K562 (cell line): ENCODE measurements at regions not wholly inside any gene's neighbourhood (a gene's known extent, or its start where the extent isn't known, plus 50 kb on each side); places are given as distances from the start of the nearest gene placed in this dataset.

ENCODE experiments used
- ATAC-seq: fragments of 200-7000 bp; cut with Tn5 transposase; 3 replicates; pipeline ENCODE4 v1.9.1; 2020; ENCODE audit warnings: moderate library complexity
- BruUV-seq: library from RNA; stranded (reverse); fragments of 400-500 nt; replicated peaks from 2 replicates; lab custom pipeline; 2021; lab: Mats Ljungman, UMichigan
- CTCF ChIA-PET: fragments of 300-600 bp; formaldehyde crosslinking; extraction: SDS; loops from one replicate; lab custom pipeline; 2021; ENCODE audit warnings: low intra/inter-chr PET ratio; lab: Yijun Ruan, JAX
- POLR2A ChIA-PET: fragments of 300-600, 350-650 bp; sonication (Branson Sonifier 250); formaldehyde crosslinking; extraction: SDS; loops from one replicate; lab custom pipeline; 2021; ENCODE audit warnings: antibody characterized with exemption, inconsistent platforms; lab: Yijun Ruan, JAX
- DNase-seq, 4 experiments: peaks; one replicate each; pipeline versions ENCODE4 v3.0.0 to v3.0.0-alpha.2; 2011 to 2018; ENCODE audit warnings: low spot score in 3 of 4, mixed read lengths in 3 of 4; ENCODE audit errors: extremely low read depth in 1 of 4
- FAIRE-seq: peaks from 2 replicates; lab custom pipeline; 2011; peaks lifted over from hg19 to GRCh38; lab: Jason Lieb, UNC
- H2AFZ ChIP-seq: 2 replicates; pipeline ENCODE4 v1.6.0; 2011; ENCODE audit warnings: low read depth, low read length, control low read depth, inconsistent platforms
- H3K27ac ChIP-seq: fragments of 200-600 bp; 3 replicates; pipeline ENCODE4 v1.8.0; 2011; ENCODE audit warnings: low read depth, mild to moderate bottlenecking, control low read depth, inconsistent platforms, low read length, moderate library complexity, mixed read lengths; ENCODE audit errors: extremely low read depth
- H3K27me3 ChIP-seq, 2 experiments: fragments of 300-600 bp in 1 of 2; 2 replicates in 1 of 2; 3 replicates in 1 of 2; pipeline versions ENCODE4 v1.6.0 to v1.8.0; 2011; ENCODE audit warnings: inconsistent platforms in 2 of 2, low read length in 2 of 2, mild to moderate bottlenecking in 1 of 2, mixed read lengths in 1 of 2, moderate library complexity in 1 of 2; ENCODE audit not compliant: control insufficient read depth in 2 of 2, insufficient read depth in 2 of 2
- H3K36me3 ChIP-seq: fragments of 300-600 bp; 3 replicates; pipeline ENCODE4 v1.8.0; 2011; ENCODE audit warnings: mild to moderate bottlenecking, low read length, inconsistent platforms; ENCODE audit not compliant: control insufficient read depth, insufficient read depth
- H3K4me1 ChIP-seq, 2 experiments: fragments of 200-600 bp in 1 of 2; replicated peaks in 1 of 2; 2 replicates in 1 of 2; 3 replicates in 1 of 2; pipeline versions ENCODE4 v1.5.1 to v1.8.0; 2011; ENCODE audit warnings: inconsistent platforms in 2 of 2, low read length in 2 of 2, mild to moderate bottlenecking in 1 of 2, mixed read lengths in 1 of 2, moderate library complexity in 1 of 2; ENCODE audit not compliant: control insufficient read depth in 2 of 2, insufficient read depth in 2 of 2
- H3K4me2 ChIP-seq: 2 replicates; pipeline ENCODE4 v1.6.1; 2011; ENCODE audit warnings: low read length, control low read depth, inconsistent platforms, mixed read lengths; ENCODE audit not compliant: insufficient read depth
- H3K4me3 ChIP-seq: fragments of 200-600 bp; sonication (generic), shearing (Covaris generic); 2 replicates; pipeline ENCODE4 v1.5.1; 2016; ENCODE audit warnings: control low read depth, inconsistent platforms
- H3K79me2 ChIP-seq: fragments of 200-600 bp; 3 replicates; pipeline ENCODE4 v1.8.0; 2011; ENCODE audit warnings: low read length, inconsistent platforms; ENCODE audit not compliant: control insufficient read depth, insufficient read depth
- H3K9ac ChIP-seq, 2 experiments: 2 replicates each; pipeline versions ENCODE4 v1.6.0 to v1.6.1; 2011; ENCODE audit warnings: low read depth in 2 of 2, low read length in 2 of 2, control low read depth in 1 of 2, inconsistent platforms in 1 of 2, mild to moderate bottlenecking in 1 of 2, mixed read lengths in 1 of 2; ENCODE audit not compliant: insufficient read depth in 1 of 2
- H3K9me1 ChIP-seq: one replicate; pipeline ENCODE4 v1.6.0; 2011; ENCODE audit warnings: inconsistent platforms, mild to moderate bottlenecking, low read length, moderate library complexity; ENCODE audit not compliant: control insufficient read depth, insufficient read depth
- H3K9me3 ChIP-seq: replicated peaks from 2 replicates; pipeline ENCODE4 v1.5.1; 2011; ENCODE audit warnings: low read depth, low read length, inconsistent platforms; ENCODE audit not compliant: control insufficient read depth, insufficient read depth
- H4K20me1 ChIP-seq: replicated peaks from 2 replicates; pipeline ENCODE4 v1.6.1; 2011; ENCODE audit warnings: low read length, inconsistent platforms, mixed read lengths; ENCODE audit not compliant: control insufficient read depth, insufficient read depth
- MCM5 ChIP-seq: fragments of 450-650 bp; IDR thresholded peaks from 2 replicates; pipeline ENCODE4 v1.6.1; 2016; ENCODE audit warnings: low read depth
- RBM14 ChIP-seq: fragments of 200-400 bp; formaldehyde crosslinking; IDR thresholded peaks from 2 replicates; pipeline ENCODE4 v1.6.1; 2018; ENCODE audit warnings: low read depth, mild to moderate bottlenecking, low read length, moderate library complexity, borderline replicate concordance; ENCODE audit not compliant: insufficient read depth
- SNIP1 ChIP-seq: fragments of 450-650 bp; IDR thresholded peaks from 2 replicates; pipeline ENCODE4 v1.7.1; 2017; ENCODE audit warnings: low read depth, mild to moderate bottlenecking
- STAT5B ChIP-seq: fragments of 250-450 bp; sonication (Bioruptor Pico); IDR thresholded peaks from 2 replicates; pipeline ENCODE4 v1.8.0; 2021; ENCODE audit warnings: mild to moderate bottlenecking, inconsistent platforms
- ZNF668 ChIP-seq: fragments of 250-450 bp; sonication (Bioruptor Pico); IDR thresholded peaks from 2 replicates; pipeline ENCODE4 v1.8.0; 2022; ENCODE audit warnings: mild to moderate bottlenecking, inconsistent platforms
- WGBS: fragments of 100-300 bp; shearing (Covaris generic); methylation state at CpG from one replicate; pipeline ENCODE4 v1.1.6; 2016; ENCODE audit warnings: low coverage, mixed read lengths; ENCODE audit not compliant: insufficient coverage; ENCODE audit errors: missing lambda C conversion rate; 5-methylcytosine and 5-hydroxymethylcytosine counted together
- in situ Hi-C: fragments of 300-500 bp; cut with MboI; formaldehyde crosslinking; loops from 4 replicates; pipeline ENCODE4 v1.15.0; 2018; ENCODE audit warnings: inconsistent platforms, mixed read lengths
- intact Hi-C: fragments of 100-400 bp; cut with micrococcal nuclease; formaldehyde crosslinking; loops from 2 replicates; pipeline ENCODE4 v1.14.2; 2022
- TF ChIP-seq, protein P1 (sequence below): fragments of 200-600 bp; sonication (generic); IDR thresholded peaks from one replicate; pipeline ENCODE4 v1.6.1; 2012; ENCODE audit warnings: mild to moderate bottlenecking, low read depth, low read length, inconsistent platforms
- TF ChIP-seq, protein P2 (sequence below): fragments of 150-350 bp; conservative IDR thresholded peaks from 2 replicates; pipeline ENCODE4 v1.6.1; 2014; ENCODE audit warnings: low read length
- TF ChIP-seq, protein P3 (sequence below), 2 experiments: fragments of 450-650 bp; IDR thresholded peaks; 2 replicates each; pipeline ENCODE4 v1.6.1; 2016

DNA sequence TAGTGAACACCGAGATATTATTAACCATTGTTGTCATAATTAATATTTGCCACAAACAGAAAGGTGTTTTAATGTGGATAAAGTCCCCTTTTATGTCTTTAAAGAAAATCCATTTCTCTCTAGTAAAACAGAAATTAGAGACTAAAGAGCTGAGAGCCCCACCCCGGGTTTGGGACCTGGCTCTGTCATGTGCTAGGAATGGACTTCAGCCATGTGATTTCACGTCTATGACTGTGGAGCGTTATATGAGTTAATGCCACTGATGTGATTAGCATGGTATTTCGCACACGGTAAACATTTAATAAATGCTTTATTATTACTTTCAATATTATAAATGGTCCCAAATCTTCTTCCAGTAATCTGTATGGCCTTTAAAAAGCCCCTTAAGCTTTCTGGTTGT lies 205.0 kb upstream of the NFIA start:
- no peaks in the 10 kb centered on the region for H3K36me3 ChIP-seq
- no peak overlapping the region for H3K4me2 ChIP-seq
- H4K20me1 ChIP-seq: no peaks in the 10 kb centered on the region
- ATAC-seq (no peak), DNase-seq (no peak), FAIRE-seq (no peak)
- ChIA-PET POLR2A (interaction anchor here (1.1 to 1.2 kb wide), 2 partner anchors 10 to 13 kb away, joined by 3 to 5 read pairs; no protein-coding TSS in a partner anchor), CTCF (no interaction called here)
- in situ Hi-C loops (no loop called here), intact Hi-C loops (no loop called here)
- H3K9me3 ChIP-seq: no peaks in the 10 kb centered on the region
- no peaks in the 10 kb centered on the region; a peak in 2 of 5 replicates for H3K4me1 ChIP-seq
- H3K9ac ChIP-seq: no peak overlapping the region
- H2AFZ ChIP-seq: no peak overlapping the region
- no peaks in the 10 kb centered on the region for H3K79me2 ChIP-seq
- H3K9me1 ChIP-seq: no peaks in the 10 kb centered on the region
- no TSS peak for BruUV-seq
- H3K27me3 ChIP-seq: no peaks in the 10 kb centered on the region
- 42% methylated on average over 6 of the region's 6 CpGs for WGBS
- no peak overlapping the region for H3K27ac ChIP-seq
- H3K4me3 ChIP-seq: no peak overlapping the region
- TF ChIP-seq MCM5 (no peak), STAT5B (CRISPR knock-in tag) (no peak), RBM14 (no peak), ZNF668 (CRISPR knock-in tag) (no peak), SNIP1 (no peak)
- TF ChIP-seq, protein P1, sequence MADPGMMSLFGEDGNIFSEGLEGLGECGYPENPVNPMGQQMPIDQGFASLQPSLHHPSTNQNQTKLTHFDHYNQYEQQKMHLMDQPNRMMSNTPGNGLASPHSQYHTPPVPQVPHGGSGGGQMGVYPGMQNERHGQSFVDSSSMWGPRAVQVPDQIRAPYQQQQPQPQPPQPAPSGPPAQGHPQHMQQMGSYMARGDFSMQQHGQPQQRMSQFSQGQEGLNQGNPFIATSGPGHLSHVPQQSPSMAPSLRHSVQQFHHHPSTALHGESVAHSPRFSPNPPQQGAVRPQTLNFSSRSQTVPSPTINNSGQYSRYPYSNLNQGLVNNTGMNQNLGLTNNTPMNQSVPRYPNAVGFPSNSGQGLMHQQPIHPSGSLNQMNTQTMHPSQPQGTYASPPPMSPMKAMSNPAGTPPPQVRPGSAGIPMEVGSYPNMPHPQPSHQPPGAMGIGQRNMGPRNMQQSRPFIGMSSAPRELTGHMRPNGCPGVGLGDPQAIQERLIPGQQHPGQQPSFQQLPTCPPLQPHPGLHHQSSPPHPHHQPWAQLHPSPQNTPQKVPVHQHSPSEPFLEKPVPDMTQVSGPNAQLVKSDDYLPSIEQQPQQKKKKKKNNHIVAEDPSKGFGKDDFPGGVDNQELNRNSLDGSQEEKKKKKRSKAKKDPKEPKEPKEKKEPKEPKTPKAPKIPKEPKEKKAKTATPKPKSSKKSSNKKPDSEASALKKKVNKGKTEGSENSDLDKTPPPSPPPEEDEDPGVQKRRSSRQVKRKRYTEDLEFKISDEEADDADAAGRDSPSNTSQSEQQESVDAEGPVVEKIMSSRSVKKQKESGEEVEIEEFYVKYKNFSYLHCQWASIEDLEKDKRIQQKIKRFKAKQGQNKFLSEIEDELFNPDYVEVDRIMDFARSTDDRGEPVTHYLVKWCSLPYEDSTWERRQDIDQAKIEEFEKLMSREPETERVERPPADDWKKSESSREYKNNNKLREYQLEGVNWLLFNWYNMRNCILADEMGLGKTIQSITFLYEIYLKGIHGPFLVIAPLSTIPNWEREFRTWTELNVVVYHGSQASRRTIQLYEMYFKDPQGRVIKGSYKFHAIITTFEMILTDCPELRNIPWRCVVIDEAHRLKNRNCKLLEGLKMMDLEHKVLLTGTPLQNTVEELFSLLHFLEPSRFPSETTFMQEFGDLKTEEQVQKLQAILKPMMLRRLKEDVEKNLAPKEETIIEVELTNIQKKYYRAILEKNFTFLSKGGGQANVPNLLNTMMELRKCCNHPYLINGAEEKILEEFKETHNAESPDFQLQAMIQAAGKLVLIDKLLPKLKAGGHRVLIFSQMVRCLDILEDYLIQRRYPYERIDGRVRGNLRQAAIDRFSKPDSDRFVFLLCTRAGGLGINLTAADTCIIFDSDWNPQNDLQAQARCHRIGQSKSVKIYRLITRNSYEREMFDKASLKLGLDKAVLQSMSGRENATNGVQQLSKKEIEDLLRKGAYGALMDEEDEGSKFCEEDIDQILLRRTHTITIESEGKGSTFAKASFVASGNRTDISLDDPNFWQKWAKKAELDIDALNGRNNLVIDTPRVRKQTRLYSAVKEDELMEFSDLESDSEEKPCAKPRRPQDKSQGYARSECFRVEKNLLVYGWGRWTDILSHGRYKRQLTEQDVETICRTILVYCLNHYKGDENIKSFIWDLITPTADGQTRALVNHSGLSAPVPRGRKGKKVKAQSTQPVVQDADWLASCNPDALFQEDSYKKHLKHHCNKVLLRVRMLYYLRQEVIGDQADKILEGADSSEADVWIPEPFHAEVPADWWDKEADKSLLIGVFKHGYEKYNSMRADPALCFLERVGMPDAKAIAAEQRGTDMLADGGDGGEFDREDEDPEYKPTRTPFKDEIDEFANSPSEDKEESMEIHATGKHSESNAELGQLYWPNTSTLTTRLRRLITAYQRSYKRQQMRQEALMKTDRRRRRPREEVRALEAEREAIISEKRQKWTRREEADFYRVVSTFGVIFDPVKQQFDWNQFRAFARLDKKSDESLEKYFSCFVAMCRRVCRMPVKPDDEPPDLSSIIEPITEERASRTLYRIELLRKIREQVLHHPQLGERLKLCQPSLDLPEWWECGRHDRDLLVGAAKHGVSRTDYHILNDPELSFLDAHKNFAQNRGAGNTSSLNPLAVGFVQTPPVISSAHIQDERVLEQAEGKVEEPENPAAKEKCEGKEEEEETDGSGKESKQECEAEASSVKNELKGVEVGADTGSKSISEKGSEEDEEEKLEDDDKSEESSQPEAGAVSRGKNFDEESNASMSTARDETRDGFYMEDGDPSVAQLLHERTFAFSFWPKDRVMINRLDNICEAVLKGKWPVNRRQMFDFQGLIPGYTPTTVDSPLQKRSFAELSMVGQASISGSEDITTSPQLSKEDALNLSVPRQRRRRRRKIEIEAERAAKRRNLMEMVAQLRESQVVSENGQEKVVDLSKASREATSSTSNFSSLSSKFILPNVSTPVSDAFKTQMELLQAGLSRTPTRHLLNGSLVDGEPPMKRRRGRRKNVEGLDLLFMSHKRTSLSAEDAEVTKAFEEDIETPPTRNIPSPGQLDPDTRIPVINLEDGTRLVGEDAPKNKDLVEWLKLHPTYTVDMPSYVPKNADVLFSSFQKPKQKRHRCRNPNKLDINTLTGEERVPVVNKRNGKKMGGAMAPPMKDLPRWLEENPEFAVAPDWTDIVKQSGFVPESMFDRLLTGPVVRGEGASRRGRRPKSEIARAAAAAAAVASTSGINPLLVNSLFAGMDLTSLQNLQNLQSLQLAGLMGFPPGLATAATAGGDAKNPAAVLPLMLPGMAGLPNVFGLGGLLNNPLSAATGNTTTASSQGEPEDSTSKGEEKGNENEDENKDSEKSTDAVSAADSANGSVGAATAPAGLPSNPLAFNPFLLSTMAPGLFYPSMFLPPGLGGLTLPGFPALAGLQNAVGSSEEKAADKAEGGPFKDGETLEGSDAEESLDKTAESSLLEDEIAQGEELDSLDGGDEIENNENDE: no peak
- TF ChIP-seq, protein P2, sequence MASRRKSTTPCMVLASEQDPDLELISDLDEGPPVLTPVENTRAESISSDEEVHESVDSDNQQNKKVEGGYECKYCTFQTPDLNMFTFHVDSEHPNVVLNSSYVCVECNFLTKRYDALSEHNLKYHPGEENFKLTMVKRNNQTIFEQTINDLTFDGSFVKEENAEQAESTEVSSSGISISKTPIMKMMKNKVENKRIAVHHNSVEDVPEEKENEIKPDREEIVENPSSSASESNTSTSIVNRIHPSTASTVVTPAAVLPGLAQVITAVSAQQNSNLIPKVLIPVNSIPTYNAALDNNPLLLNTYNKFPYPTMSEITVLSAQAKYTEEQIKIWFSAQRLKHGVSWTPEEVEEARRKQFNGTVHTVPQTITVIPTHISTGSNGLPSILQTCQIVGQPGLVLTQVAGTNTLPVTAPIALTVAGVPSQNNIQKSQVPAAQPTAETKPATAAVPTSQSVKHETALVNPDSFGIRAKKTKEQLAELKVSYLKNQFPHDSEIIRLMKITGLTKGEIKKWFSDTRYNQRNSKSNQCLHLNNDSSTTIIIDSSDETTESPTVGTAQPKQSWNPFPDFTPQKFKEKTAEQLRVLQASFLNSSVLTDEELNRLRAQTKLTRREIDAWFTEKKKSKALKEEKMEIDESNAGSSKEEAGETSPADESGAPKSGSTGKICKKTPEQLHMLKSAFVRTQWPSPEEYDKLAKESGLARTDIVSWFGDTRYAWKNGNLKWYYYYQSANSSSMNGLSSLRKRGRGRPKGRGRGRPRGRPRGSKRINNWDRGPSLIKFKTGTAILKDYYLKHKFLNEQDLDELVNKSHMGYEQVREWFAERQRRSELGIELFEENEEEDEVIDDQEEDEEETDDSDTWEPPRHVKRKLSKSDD: no peak
- TF ChIP-seq, protein P3, sequence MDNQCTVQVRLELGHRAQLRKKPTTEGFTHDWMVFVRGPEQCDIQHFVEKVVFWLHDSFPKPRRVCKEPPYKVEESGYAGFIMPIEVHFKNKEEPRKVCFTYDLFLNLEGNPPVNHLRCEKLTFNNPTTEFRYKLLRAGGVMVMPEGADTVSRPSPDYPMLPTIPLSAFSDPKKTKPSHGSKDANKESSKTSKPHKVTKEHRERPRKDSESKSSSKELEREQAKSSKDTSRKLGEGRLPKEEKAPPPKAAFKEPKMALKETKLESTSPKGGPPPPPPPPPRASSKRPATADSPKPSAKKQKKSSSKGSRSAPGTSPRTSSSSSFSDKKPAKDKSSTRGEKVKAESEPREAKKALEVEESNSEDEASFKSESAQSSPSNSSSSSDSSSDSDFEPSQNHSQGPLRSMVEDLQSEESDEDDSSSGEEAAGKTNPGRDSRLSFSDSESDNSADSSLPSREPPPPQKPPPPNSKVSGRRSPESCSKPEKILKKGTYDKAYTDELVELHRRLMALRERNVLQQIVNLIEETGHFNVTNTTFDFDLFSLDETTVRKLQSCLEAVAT (IDR thresholded peaks at IDR 0.05): no peak
